Activated CD4-positive, alpha-beta T cell treated with anti-CD3 and anti-CD28 coated beads, Interleukin-2, amount 50 U/mL, for 4 hours (primary cell): ENCODE measurements at regions not wholly inside any gene's neighbourhood (a gene's known extent, or its start where the extent isn't known, plus 50 kb on each side); places are given as distances from the start of the nearest gene placed in this dataset.
"Not testable (repeated sequence)": the region's sequence is repeated elsewhere in the genome, so short reads cannot be mapped to it uniquely, and the experiment has no call there.

Experiments used
- DNase-seq, 2 experiments: peaks; one replicate each; pipeline ENCODE4 v3.0.0-alpha.2; 2020

- no peak for DNase-seq
Measured at GRCh38 chr22:48828688-48829087, 999.0 kb downstream of the BRD1 start.

GRCh38 chr22:48827904-48828555 lies 999.6 kb downstream of the BRD1 start:
- DNase-seq: no peak

- DNase-seq: no peak
Measured at GRCh38 chr22:48827268-48827846, 1000.3 kb downstream of the BRD1 start.

- no peak for DNase-seq
Measured at GRCh38 chr22:48826546-48826945, 1001.1 kb downstream of the BRD1 start.

- DNase-seq: no peak
Measured at GRCh38 chr22:48825802-48826520, 1001.7 kb downstream of the BRD1 start.

- no peak for DNase-seq
Measured at GRCh38 chr22:48824712-48825651, 1002.7 kb downstream of the BRD1 start.

GRCh38 chr22:48823941-48824340 lies 1003.7 kb downstream of the BRD1 start:
- DNase-seq: no peak

- DNase-seq: no peak
Measured at GRCh38 chr22:48822278-48823233, 1005.1 kb downstream of the BRD1 start.

GRCh38 chr22:48821727-48822126 lies 1005.9 kb downstream of the BRD1 start:
- DNase-seq: no peak

GRCh38 chr22:48821346-48821690 lies 1006.4 kb downstream of the BRD1 start:
- no peak for DNase-seq

- no peak for DNase-seq
Measured at GRCh38 chr22:48820481-48821345, 1007.0 kb downstream of the BRD1 start.

GRCh38 chr22:48819961-48820360 lies 1007.7 kb downstream of the BRD1 start:
- DNase-seq: no peak

GRCh38 chr22:48819232-48819631 lies 1008.4 kb downstream of the BRD1 start:
- DNase-seq: no peak

GRCh38 chr22:48817491-48817890 lies 1010.2 kb downstream of the BRD1 start:
- DNase-seq: not testable (repeated sequence)

GRCh38 chr22:48811885-48812284 lies 1015.8 kb downstream of the BRD1 start:
- DNase-seq: no peak

- no peak for DNase-seq
Measured at GRCh38 chr22:48808038-48808960, 1019.4 kb downstream of the BRD1 start.

- no peak for DNase-seq
Measured at GRCh38 chr22:48807155-48807554, 1020.5 kb downstream of the BRD1 start.

GRCh38 chr22:48806227-48806781 lies 1021.4 kb downstream of the BRD1 start:
- no peak for DNase-seq

- DNase-seq: no peak
Measured at GRCh38 chr22:48805516-48805915, 1022.2 kb downstream of the BRD1 start.
